GM18868 (cell line): ENCODE measurements at regions not wholly inside any gene's neighbourhood (a gene's known extent, or its start where the extent isn't known, plus 50 kb on each side); places are given as distances from the start of the nearest gene placed in this dataset.
"Not testable (repeated sequence)": the region's sequence is repeated elsewhere in the genome, so short reads cannot be mapped to it uniquely, and the experiment has no call there.

Experiments
- ATAC-seq: cut with Tn5 transposase; IDR thresholded peaks from one replicate; pipeline ENCODE4 v1.9.1; 2021; ENCODE audit warnings: mild to moderate bottlenecking, moderate library complexity; ENCODE audit not compliant: unreplicated experiment

GRCh38 chr5:155485386-155485785, 471.8 kb downstream of the KIF4B start:
- ATAC-seq: no peak

- no peak for ATAC-seq
Observed at GRCh38 chr5:155489949-155490348, 476.4 kb downstream of the KIF4B start.

GRCh38 chr5:155492191-155492590, 478.6 kb downstream of the KIF4B start:
- ATAC-seq: no peak

GRCh38 chr5:155504606-155505005, 491.1 kb downstream of the KIF4B start:
- no peak for ATAC-seq

- no peak for ATAC-seq
Observed at GRCh38 chr5:155507363-155507762, 493.8 kb downstream of the KIF4B start.

- ATAC-seq: no peak
Observed at GRCh38 chr5:155508673-155509072, 495.1 kb downstream of the KIF4B start.

GRCh38 chr5:155512329-155512728, 498.8 kb downstream of the KIF4B start:
- no peak for ATAC-seq

GRCh38 chr5:155514105-155514563, 500.6 kb downstream of the KIF4B start:
- no peak for ATAC-seq

- ATAC-seq: no peak
Observed at GRCh38 chr5:155522540-155522939, 509.0 kb downstream of the KIF4B start.

- no peak for ATAC-seq
Observed at GRCh38 chr5:155529362-155529761, 515.8 kb downstream of the KIF4B start.

GRCh38 chr5:155530046-155530445, 516.5 kb downstream of the KIF4B start:
- no peak for ATAC-seq

- no peak for ATAC-seq
Observed at GRCh38 chr5:155532621-155533311, 519.2 kb downstream of the KIF4B start.

- ATAC-seq: no peak
Observed at GRCh38 chr5:155540000-155540595, 526.5 kb downstream of the KIF4B start.

GRCh38 chr5:155546075-155546474, 532.5 kb downstream of the KIF4B start:
- ATAC-seq: no peak

- no peak for ATAC-seq
Observed at GRCh38 chr5:155554500-155554899, 540.9 kb downstream of the KIF4B start.

GRCh38 chr5:155556222-155556621, 542.7 kb downstream of the KIF4B start:
- no peak for ATAC-seq

GRCh38 chr5:155556700-155557099, 543.1 kb downstream of the KIF4B start:
- ATAC-seq: no peak

GRCh38 chr5:155562158-155562557, 548.6 kb downstream of the KIF4B start:
- ATAC-seq: no peak

GRCh38 chr5:155564541-155564940, 551.0 kb downstream of the KIF4B start:
- ATAC-seq: no peak

- ATAC-seq: no peak
Observed at GRCh38 chr5:155575861-155576260, 562.3 kb downstream of the KIF4B start.

GRCh38 chr5:155586808-155587207, 573.3 kb downstream of the KIF4B start:
- not testable (repeated sequence) for ATAC-seq

GRCh38 chr5:155587458-155587857, 573.9 kb downstream of the KIF4B start:
- ATAC-seq: no peak

GRCh38 chr5:155591273-155591672, 577.7 kb downstream of the KIF4B start:
- ATAC-seq: no peak
